ENCODE measurements at regions not wholly inside any gene's neighbourhood (a gene's known extent, or its start where the extent isn't known, plus 50 kb on each side); places are given as distances from the start of the nearest gene placed in this dataset.
A peak's percentile ranks its signal among the peaks of the same experiment; 100 is the strongest.

DNA sequence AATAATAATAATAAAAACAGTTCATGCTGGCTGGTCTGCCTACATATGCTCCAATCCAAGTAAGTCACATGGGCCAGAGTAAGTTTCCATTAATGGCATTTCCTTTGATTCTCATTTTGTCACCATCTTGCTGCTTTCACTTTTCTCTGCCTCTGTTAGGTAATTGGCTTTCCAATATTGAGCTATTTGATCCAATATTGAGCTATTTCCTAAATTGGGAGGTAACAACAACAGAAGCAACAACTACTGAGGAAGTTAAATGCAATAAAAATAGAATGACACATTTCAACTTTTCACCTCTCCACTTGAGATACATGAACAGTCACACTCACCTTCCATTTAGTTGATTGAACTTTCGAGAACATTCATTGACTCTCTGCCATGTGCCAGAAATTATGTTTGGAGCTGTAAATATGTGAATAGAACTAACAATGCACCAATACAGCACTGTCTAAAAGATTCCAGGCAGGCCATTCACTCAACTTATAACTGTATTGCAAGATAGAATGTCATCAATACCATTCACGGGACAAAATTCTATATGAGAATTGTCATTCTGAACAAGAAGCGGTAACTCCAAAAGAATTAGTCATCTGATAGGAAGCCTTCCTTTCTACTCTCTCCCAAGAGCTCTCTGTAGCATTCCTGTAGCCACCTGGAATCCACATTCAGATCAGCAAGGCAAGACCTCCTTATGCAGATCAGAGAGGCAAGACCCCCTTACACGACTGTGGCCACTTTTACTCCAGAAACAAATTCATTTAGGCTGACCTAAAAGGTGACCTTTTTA is 136.4 kb downstream of the PHLDA1 start:
- no peak for DNase-seq

DNA sequence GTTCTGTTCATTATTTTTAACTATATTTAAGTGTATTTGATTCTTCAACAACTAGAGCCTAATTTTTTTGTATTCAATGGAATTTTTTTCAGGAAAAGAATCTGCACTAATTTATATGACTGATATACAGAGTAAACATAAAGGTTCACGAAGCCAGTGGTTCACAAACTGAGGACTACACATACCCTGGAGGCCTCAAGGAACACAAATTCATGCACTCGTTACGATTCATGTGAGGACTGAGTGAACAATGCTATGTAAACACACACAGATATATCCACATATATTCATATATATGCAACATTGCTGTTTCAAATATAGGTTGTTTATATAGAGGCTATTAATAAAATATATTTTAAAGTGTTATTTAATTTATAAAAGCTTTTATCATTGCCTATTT is 137.8 kb downstream of the PHLDA1 start:
- DNase-seq = no peak

DNA sequence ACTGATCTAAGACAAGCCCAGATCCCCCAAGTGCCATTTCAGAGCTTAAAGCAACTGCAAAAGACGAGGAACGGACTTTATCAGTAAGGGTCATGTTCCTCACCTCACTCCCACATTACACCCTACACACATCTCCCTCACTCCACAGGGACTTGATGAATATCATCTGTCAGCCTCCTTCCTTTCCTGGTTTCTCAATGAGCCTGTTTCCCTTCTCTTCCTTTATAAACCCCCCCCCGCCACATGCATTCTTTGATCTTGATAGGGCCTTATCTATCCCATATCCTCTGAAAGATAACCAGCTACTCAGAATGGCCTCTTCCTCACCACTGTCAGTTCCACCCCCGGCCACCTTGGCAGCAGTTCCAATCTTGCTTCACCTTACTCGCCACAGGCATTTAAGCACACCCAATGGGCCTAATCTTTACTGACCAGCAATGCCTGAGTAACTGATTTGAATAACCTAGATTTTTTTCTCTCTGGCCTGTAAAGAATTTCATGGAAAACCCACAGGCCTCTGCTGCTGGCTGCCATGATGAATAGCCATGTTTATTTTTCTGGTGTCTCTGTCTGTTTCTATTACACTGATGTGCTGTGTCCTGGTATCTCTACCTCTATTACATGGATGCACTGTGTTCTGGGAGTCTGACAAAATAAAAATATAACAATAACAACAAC is 138.7 kb downstream of the PHLDA1 start:
- DNase-seq = no peak

DNA sequence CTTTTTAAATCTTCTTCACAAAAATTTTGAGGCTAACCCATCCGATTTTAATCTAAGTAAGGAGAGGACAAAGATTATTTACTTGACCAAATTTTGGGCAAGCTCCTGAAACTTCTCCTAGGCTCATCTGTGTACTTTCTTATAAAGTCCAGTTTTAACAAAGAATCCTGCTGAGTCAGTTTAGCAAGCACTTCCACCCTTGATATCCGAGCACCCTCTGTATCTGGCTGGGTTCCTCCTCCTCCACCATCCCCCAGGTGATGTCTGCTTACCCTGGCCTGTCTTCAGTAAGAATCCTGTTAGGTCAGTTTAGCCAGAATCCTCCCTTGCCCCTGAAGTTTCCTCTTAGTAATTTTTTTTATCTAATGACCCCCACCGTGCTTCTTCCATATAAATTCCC is 140.5 kb downstream of the PHLDA1 start:
- DNase-seq = no peak

DNA sequence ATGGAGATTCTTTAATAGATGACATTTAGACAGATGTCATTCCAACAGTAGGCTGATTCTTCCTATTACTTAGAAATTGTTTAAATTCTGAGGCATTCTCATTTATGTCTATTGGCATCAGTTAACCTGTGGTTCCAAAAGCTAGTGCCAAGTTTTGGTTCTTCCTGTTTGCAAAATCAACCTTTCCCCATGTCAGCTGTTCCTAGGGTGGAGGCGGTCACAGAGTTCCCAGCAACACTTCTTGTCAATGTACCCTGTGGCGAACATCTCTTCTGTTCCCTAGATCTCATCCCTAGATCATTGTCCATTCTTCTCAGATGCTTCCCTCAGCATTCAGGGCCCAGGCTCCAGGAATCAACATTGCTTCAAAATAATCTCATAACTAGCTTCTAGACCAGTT is 140.9 kb downstream of the PHLDA1 start:
- DNase-seq = no peak

DNA sequence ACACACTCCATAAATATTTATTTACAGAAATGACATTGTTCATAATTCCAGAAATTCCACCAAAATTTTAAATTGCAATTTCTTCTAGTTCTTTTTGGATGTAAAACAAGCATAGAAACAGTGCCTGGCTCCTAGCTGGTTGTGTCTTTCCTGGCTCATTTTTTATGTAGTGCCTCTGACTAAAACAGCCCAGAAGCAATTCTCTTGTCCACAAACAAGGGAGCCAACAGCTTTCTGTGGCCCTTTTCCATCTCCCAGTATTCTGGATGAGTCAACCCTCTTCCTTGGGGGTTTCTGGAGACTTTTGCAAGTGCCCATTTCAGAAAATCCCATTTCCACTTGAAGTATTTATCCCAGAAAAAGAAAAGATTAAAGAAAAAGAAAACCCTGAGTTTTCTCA is 141.4 kb downstream of the PHLDA1 start:
- no peak for DNase-seq

DNA sequence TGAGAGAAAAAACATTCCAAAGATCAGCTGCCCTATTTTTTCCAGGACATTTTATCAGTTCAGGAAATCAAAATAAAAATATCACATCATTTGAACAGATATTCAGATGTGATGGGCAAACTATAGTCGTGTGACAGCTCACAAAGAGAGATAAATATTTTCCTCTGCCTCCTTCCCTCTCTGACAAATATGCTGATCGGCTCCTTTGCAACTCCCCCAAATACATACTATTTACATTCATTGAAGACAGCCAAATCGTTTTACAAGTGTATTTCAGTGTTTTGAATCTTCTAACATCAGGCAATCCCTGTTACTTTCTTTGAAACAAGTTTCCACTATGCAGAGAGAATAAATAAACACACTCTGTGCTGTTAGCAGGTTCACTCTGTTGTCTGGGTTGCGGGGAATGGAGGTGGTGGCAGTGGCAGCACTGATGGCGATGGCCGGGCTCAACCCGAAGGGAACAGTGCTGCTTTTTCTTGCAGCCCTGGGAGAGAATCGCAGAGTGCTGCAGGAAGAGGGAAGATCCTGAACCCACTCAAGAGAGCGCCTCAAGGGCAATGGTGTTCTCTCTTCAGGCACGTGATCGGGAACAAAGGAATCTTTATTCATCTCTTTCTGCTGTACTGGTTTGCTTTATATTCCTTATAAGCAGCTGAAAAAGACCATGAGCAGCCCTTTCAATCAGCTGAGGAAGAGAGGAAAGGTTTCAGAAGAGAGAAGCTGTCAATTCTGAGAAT is 142.5 kb downstream of the PHLDA1 start:
- DNase-seq = no peak

DNA sequence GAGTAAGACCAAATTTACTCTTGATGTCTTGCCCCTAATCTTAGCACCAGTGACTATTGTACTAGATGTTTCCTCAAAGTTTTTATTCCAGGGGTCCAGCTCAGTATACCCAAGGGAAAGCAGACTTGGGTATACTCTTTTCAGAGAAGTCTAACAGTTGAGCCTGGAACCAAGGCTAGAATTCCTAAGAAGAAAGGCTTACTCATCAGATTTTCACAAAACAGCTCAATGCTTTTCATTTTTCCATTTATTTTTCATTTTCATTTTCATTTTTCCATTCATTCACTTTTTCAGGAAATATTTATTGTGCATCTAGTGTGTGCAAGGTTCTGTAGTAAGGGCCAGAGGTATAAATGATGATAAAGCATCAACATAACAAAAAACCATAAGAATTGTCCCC is 143.2 kb downstream of the PHLDA1 start:
- DNase-seq = no peak

DNA sequence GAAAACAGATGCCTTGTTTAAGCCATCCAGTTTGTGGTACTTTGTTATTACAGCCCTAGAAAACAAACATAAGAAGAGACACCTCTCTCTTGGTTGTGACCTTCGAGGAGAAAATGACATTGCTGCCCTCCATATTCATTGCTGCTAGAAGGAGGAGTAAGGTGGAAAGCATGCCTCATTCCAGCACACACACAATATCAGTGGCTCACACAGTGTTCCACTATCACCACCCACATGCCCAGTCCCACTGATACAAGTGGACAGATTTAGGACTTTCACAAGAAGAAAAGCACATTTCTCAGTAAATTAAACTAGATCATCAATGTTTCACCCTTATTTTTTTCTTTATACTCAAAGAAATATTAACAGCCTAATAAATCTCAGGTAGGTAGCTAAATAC is 143.6 kb downstream of the PHLDA1 start:
- no peak for DNase-seq

DNA sequence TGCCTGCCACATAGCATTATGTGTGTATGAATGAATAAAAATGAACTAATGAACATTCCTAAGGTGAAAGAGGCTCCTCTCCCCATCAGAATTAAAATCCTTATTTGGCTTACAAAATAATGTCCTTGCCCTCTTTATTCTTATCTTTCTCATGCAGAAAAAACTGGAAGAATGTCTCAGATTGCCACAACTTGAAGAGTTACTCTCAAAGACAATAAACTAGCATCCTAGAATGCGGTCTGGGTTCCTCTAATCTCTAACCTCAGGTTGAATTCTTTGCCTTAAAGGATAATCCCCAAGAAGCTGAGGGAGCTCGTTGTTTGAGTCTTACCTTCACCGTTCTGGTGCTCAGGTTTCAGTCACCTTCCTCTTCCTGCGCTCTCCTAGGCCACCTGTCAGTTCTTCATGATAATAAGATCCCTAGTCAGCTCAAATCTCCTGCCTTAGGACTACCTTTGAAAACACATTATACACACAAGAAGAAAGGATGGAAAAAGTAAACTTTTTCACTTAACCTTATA is 147.1 kb downstream of the PHLDA1 start:
- DNase-seq = no peak

DNA sequence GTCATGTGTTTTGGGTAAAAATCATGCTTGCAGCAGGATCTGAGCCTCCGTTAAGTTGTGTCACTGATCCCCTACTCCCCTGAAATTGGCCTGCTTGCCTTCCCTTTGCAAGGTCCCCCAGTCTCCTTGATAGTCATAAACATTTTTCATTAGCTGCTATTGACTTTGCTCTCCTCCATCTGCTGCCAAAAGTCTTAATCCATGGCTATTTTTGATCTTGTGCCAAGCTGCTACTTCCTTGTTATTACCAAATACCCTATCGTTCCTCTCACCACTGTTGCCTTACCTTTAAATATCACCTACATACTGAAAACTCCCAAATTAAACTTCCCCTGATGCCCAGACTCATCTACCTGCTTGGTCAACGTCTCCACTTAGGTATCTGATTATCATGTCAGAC is 148.3 kb downstream of the PHLDA1 start:
- no peak for DNase-seq

DNA sequence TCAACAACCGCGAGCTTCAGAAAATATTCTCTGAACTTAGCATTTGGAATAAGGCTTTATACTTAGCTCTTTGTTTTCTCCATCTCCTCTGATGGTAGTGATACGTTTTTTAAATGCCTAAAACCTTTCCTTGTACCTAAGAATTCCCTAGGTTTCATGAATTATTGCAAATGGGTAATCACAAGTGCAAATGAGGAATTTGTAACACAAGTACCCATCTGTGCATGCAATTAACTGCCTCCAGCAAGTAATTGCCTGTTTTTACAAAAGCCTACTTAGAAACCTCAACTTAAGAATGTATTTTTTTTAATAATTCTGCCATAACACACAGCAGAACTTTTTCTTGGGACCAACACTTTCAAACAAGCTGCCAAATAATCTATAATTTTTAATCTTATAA is 149.2 kb downstream of the PHLDA1 start:
- peak; percentile 58 for DNase-seq

DNA sequence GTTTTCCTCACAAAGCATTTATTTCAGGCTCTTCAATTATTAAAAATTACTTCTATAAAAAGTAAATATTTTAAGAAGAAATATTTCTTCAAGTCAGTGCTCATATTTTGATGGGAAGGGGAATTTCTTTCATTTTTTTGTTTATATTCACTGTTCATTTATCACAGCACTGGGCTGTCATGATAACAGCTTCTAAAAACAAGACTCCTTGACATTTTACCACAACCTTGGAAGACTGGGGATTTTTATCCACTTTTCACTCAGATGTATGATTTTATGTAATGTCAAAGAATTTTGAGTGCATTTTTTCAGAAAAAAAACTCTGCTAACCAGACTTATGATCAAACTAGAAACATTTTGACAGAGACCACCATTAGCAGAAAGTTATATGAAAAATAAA is 149.7 kb downstream of the PHLDA1 start:
- no peak for DNase-seq

DNA sequence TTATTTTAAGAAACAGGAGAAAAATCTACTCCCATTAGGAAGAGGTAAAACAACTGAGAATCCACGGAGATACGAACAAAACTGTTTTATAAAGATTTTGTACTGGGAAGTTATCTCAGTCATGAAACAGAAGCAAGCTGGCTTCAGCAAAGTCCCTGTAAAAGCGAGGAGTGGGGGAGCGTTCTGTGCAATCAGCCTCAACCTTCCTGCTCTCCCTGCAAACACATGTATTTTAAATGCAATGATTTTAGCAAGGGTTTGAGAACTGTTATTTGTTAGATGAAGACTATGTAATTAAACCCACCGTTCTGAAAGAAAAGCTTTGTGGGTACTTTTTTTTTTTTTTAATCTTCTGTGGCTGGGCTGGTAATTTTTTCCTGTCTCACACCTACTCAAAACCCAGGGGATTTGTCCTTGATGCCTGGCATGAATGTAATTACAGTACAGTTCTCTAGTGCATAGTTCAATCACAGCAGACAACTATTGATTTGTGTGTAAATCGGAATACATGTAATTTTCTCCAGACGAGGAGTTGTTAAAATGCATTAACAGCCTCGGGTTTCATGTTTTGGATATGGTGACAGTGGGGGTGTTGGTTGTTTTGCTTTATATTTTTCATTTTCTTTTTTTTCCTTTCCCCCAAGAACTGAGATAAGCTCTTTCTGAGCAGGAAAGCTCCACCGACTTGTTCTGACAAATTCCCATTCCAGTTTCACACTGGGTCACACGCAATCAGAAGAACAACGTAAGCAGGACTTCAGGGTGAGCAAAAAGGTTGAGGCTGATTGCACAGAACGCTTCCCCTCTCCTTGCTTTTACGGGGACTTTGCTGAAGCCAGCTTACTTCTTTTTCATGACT is 153.6 kb downstream of the PHLDA1 start:
- peak; percentile 92 for DNase-seq

DNA sequence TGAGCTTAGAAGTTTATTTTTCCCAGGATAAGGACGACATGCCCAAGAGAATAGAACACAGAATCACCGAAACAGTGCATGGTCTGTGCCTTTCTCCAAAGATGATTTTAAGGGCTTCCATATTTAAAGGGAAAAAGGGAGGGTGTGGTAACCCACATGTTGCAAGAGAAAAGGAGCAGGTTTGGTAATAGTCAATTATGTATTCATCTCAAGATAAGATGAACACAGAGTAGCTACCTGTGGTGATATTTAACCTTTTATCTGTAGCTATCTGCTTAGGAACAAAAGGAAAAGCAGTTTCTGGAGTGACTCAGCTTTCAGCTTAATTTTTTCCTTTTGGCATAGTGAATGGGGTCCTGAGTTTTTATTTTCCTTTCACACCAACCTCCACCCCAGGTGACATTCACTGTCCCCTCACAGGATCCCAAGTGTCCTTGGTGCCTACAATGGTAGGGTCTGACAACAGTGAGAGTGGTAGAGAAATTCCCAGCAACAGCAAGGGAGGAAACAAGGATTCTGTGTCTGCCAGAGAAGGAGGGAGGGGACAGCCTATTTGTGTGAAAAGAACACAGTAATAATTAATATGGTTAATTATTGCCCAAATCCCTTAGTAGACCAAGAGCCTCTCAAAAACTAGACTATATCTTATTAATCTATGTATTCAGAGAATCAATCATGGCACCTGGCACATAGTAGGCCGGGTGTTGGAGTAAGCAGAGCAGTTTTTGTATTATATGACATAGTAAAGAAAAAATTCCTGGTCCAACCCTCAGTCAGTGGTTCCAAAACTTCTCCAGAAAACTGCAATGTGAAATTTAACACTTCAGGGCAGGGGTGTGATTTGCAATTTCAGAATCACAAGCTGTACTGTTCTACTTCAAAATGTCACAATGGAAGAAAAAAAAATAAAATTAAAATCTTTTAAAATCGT is 154.5 kb downstream of the PHLDA1 start:
- no peak for DNase-seq

DNA sequence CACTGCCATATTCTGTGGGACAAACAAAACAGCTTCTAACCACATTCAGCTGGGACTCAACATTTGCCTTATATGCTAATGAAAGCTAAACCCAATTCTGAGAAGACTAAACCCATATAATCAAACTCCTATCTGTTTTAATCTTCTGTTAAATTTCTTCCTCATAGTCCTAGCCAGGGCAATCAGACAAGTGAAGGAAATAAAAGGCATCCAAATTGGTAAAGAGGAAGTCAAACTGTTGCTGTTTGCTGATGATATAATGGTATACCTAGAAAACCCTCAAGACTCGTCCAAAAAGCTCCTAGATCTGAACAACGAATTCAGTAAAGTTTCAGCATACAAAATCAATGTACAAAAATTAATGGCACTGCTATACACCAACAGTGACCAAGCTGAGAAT is 157.1 kb downstream of the PHLDA1 start:
- DNase-seq = no peak

DNA sequence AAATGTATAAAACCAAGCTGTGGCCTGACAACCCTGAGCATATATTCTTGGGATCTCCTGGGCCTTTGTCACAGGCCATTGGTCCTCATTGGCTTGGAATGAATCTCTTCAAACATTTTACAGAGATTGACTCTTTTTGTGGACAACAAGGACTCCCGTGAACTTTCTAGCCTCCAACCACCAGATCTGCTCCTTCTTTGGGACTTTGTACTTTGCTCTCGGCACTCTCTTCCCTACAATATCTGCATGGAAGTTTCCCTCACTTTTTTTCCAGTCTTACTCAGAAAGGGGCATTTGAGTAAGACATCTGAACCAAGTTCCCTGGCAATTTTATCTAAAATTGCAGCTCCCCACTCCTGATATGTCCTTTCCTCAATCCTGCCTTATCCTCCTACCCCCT is 158.8 kb downstream of the PHLDA1 start:
- DNase-seq = no peak

DNA sequence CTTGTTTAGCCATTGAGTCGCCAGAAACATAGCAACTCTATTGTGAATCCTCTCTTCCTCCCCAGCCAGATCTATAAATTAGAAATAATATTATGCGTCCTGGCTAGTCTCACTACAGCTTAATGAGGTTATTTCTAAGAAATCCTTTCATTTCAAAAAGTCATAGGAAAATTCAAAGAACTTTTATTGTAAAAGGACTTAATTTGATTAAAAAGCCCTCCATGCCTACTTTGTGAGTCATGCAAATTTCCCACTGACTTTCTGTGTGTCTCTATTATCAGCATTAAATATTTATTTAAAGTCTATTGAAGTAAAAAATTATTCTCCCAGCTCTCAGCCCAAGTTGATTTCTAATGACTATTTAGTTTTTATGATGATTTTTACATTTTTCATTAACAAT is 160.7 kb downstream of the PHLDA1 start:
- no peak for DNase-seq

DNA sequence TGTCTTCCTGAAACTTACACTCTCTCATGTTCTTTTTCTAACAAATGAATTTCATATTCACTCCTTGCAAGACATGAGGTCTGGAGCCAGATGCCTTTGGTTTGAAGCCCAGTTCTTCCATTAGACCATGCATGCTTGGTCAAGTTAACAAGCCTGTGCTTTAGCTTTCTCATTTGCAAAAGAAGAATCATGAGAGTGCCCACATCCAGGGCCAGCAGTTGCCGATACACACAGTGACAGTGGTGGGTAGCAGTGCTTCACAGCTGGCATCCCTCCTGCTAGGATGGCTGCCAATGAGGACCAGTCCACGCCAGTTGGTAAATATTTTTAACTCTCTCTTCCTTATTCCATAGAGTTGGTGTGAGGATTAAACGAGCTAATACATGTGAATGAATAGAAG is 163.1 kb downstream of the PHLDA1 start:
- no peak for DNase-seq

DNA sequence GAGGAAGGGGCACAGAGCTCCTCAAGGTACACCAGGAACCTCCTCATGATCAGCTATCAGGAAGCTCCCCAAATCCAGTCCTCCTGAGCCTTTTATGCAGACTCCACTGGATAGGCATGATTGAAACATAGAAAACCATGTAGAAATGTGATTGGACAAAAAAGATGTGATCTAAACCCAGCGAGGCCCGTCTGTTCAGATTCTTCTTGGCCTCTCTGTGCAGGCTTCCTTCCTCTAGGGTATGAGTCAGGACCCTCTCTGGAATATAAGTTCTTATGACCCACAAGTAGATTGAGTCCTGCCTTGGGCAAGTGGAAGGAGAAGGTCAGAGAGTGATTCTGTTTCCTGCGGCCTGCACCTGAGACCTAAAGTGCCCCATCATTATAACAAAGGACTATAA is 166.3 kb downstream of the PHLDA1 start:
- DNase-seq = no peak

DNA sequence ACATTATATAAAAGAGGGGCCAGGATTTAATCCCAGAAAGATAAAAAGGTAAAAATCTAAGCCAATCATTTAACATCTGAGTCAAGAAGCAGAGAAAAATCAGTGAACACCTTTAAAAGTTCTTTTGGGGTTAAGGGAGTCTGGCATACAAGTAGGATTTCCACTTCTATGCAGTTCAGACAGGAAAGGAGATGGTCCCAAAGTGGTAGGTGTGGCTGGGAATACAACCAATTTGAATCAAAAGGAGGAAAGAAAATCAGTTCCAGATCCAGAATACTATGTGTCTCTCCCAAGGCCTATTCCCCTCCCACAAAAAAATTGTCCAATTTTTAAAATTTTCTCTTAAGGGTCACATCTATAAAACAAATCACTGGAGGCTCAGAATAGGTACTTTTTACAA is 167.4 kb downstream of the PHLDA1 start:
- no peak for DNase-seq

DNA sequence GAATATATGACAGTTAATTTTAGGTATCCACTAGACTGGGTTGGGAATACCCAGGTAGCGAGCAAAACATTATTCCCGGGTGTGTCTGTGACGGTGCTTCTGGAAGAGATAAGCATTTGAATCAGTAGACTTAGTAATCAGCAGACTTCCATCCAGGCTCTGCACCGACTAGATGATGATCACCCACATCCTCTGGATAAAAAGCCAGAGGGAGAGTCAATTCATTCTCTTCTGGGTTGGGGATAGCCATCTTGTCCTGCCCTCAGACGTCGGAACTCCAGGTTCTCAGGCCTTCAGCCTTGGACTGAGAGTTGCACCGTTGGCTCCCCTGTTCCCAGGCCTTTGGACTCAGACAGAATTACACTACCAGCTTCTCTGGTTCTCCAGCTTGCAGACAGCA is 168.0 kb downstream of the PHLDA1 start:
- DNase-seq = no peak
